IPS-15b (cell line): ENCODE measurements at regions not wholly inside any gene's neighbourhood (a gene's known extent, or its start where the extent isn't known, plus 50 kb on each side); places are given as distances from the start of the nearest gene placed in this dataset.

Source experiments
- H3K27me3 ChIP-seq: one replicate; pipeline ENCODE4 v1.6.1; 2013; ENCODE audit warnings: low read length; ENCODE audit not compliant: control insufficient read depth, insufficient read depth
- H3K36me3 ChIP-seq: one replicate; pipeline ENCODE4 v1.6.1; 2013; ENCODE audit warnings: low read length; ENCODE audit not compliant: control insufficient read depth, insufficient read depth
- H3K4me1 ChIP-seq: one replicate; pipeline ENCODE4 v1.6.1; 2013; ENCODE audit warnings: mild to moderate bottlenecking, low read length; ENCODE audit not compliant: control insufficient read depth, insufficient read depth
- H3K4me3 ChIP-seq: one replicate; pipeline ENCODE4 v1.5.1; 2013; ENCODE audit warnings: low read depth, low read length
- H3K9ac ChIP-seq: one replicate; pipeline ENCODE4 v1.6.1; 2013; ENCODE audit warnings: low read depth, mild to moderate bottlenecking, low read length
- H3K9me3 ChIP-seq: one replicate; pipeline ENCODE4 v1.6.1; 2013; ENCODE audit warnings: mild to moderate bottlenecking, low read length; ENCODE audit not compliant: control insufficient read depth, insufficient read depth

GRCh38 chr13:21971662-21972621 lies 301.1 kb downstream of the FGF9 start:
- Histone ChIP-seq H3K9me3 (no peaks in the 10 kb centered on the region), H3K4me1 (no peaks in the 10 kb centered on the region), H3K27me3 (no peaks in the 10 kb centered on the region), H3K9ac (no peak overlapping the region), H3K4me3 (no peak overlapping the region), H3K36me3 (no peaks in the 10 kb centered on the region)

- H3K9me3 ChIP-seq, result no peaks in the 10 kb centered on the region
- no peak overlapping the region for H3K9ac ChIP-seq
- no peaks in the 10 kb centered on the region for H3K4me1 ChIP-seq
- no peaks in the 10 kb centered on the region for H3K27me3 ChIP-seq
- no peak overlapping the region for H3K4me3 ChIP-seq
- no peaks in the 10 kb centered on the region for H3K36me3 ChIP-seq
Observed at GRCh38 chr13:21973437-21974125, 302.7 kb downstream of the FGF9 start.

GRCh38 chr13:21974741-21975140 lies 303.9 kb downstream of the FGF9 start:
- Histone ChIP-seq H3K4me1 (no peaks in the 10 kb centered on the region), H3K9ac (no peak overlapping the region), H3K27me3 (no peaks in the 10 kb centered on the region), H3K9me3 (no peaks in the 10 kb centered on the region), H3K4me3 (no peak overlapping the region), H3K36me3 (no peaks in the 10 kb centered on the region)

- H3K4me1 ChIP-seq, result no peaks in the 10 kb centered on the region
- no peak overlapping the region for H3K9ac ChIP-seq
- no peaks in the 10 kb centered on the region for H3K9me3 ChIP-seq
- no peaks in the 10 kb centered on the region for H3K27me3 ChIP-seq
- no peak overlapping the region for H3K4me3 ChIP-seq
- H3K36me3 ChIP-seq, result no peaks in the 10 kb centered on the region
Observed at GRCh38 chr13:21976159-21976558, 305.3 kb downstream of the FGF9 start.

- no peak overlapping the region for H3K4me3 ChIP-seq
- H3K27me3 ChIP-seq, result no peaks in the 10 kb centered on the region
- no peaks in the 10 kb centered on the region for H3K4me1 ChIP-seq
- H3K36me3 ChIP-seq, result no peaks in the 10 kb centered on the region
- H3K9ac ChIP-seq, result no peak overlapping the region
- no peaks in the 10 kb centered on the region for H3K9me3 ChIP-seq
Observed at GRCh38 chr13:21979161-21979806, 308.4 kb downstream of the FGF9 start.

GRCh38 chr13:21980049-21980448 lies 309.2 kb downstream of the FGF9 start:
- no peaks in the 10 kb centered on the region for H3K27me3 ChIP-seq
- no peak overlapping the region for H3K4me3 ChIP-seq
- no peaks in the 10 kb centered on the region for H3K4me1 ChIP-seq
- H3K9me3 ChIP-seq, result no peaks in the 10 kb centered on the region
- H3K9ac ChIP-seq, result no peak overlapping the region
- no peaks in the 10 kb centered on the region for H3K36me3 ChIP-seq

- H3K27me3 ChIP-seq, result no peaks in the 10 kb centered on the region
- no peak overlapping the region for H3K9ac ChIP-seq
- H3K36me3 ChIP-seq, result no peaks in the 10 kb centered on the region
- no peak overlapping the region for H3K4me3 ChIP-seq
- H3K9me3 ChIP-seq, result no peaks in the 10 kb centered on the region
- H3K4me1 ChIP-seq, result no peaks in the 10 kb centered on the region
Observed at GRCh38 chr13:21984156-21984555, 313.3 kb downstream of the FGF9 start.

GRCh38 chr13:21986602-21987001 lies 315.7 kb downstream of the FGF9 start:
- H3K9me3 ChIP-seq, result no peaks in the 10 kb centered on the region
- H3K27me3 ChIP-seq, result no peaks in the 10 kb centered on the region
- no peaks in the 10 kb centered on the region for H3K36me3 ChIP-seq
- no peaks in the 10 kb centered on the region for H3K4me1 ChIP-seq
- no peak overlapping the region for H3K9ac ChIP-seq
- no peak overlapping the region for H3K4me3 ChIP-seq

- no peaks in the 10 kb centered on the region for H3K4me1 ChIP-seq
- H3K36me3 ChIP-seq, result no peaks in the 10 kb centered on the region
- H3K27me3 ChIP-seq, result no peaks in the 10 kb centered on the region
- no peaks in the 10 kb centered on the region for H3K9me3 ChIP-seq
- H3K9ac ChIP-seq, result no peak overlapping the region
- no peak overlapping the region for H3K4me3 ChIP-seq
Observed at GRCh38 chr13:21987793-21988192, 316.9 kb downstream of the FGF9 start.

- no peaks in the 10 kb centered on the region for H3K9me3 ChIP-seq
- H3K36me3 ChIP-seq, result no peaks in the 10 kb centered on the region
- no peaks in the 10 kb centered on the region for H3K27me3 ChIP-seq
- no peak overlapping the region for H3K4me3 ChIP-seq
- H3K9ac ChIP-seq, result no peak overlapping the region
- H3K4me1 ChIP-seq, result no peaks in the 10 kb centered on the region
Observed at GRCh38 chr13:21988624-21989023, 317.8 kb downstream of the FGF9 start.

GRCh38 chr13:21996049-21996448 lies 325.2 kb downstream of the FGF9 start:
- Histone ChIP-seq H3K9ac (no peak overlapping the region), H3K27me3 (no peaks in the 10 kb centered on the region), H3K36me3 (no peaks in the 10 kb centered on the region), H3K4me3 (no peak overlapping the region), H3K9me3 (no peaks in the 10 kb centered on the region), H3K4me1 (no peaks in the 10 kb centered on the region)
